ENCODE measurements at regions not wholly inside any gene's neighbourhood (a gene's known extent, or its start where the extent isn't known, plus 50 kb on each side); places are given as distances from the start of the nearest gene placed in this dataset.

GRCh38 chr7:134374291-134374690 lies 57.6 kb upstream of the SLC35B4 start:
- Mint-ChIP-seq H3K9me3 (no peaks in the 10 kb centered on the region), H3K4me3 (no peak overlapping the region), H3K27ac (no peak overlapping the region), H3K36me3 (ENCODE audit: low read depth) (no peaks in the 10 kb centered on the region), H3K4me1 (peaks cover under 1% of the 10 kb centered on the region), H3K27me3 (ENCODE audit: low read depth) (peaks cover 16% of the 10 kb centered on the region)
- no peak for TF ChIP-seq CTCF (IDR thresholded peaks at IDR 0.05; ENCODE audit: unreplicated experiment in 3 of 3)

DNA sequence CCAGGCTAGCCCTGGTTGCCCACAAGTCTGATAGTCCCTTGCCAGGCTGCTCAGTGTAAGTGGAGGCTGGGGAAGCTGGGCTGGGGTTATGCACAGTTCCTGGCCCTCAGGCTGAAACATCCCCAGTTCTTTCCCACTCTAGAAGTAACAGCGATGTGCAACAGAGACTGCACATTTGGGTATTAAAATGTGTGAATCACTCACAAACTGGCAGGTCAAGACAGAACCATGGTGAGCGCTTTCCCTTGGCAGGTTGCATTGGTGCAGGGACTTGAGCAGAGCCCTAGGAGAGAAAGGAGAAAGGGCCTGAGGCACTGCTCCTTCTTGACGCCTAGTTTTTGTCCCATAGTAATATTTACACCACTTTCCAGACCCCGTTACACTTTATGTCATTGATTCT lies 56.1 kb upstream of the SLC35B4 start:
- Mint-ChIP-seq H3K27ac (no peak overlapping the region), H3K27me3 (ENCODE audit: low read depth) (peaks cover 20% of the 10 kb centered on the region), H3K9me3 (no peaks in the 10 kb centered on the region), H3K4me1 (peaks cover 8% of the 10 kb centered on the region), H3K36me3 (ENCODE audit: low read depth) (no peaks in the 10 kb centered on the region), H3K4me3 (no peak overlapping the region)
- no peak for TF ChIP-seq CTCF (IDR thresholded peaks at IDR 0.05; ENCODE audit: unreplicated experiment in 3 of 3)

GRCh38 chr7:134371971-134372370 lies 55.2 kb upstream of the SLC35B4 start:
- peaks cover 8% of the 10 kb centered on the region for H3K4me1 Mint-ChIP-seq
- no peaks in the 10 kb centered on the region for H3K9me3 Mint-ChIP-seq
- peaks cover 19% of the 10 kb centered on the region for H3K27me3 Mint-ChIP-seq (ENCODE audit: low read depth)
- no peaks in the 10 kb centered on the region for H3K36me3 Mint-ChIP-seq (ENCODE audit: low read depth)
- H3K27ac Mint-ChIP-seq = no peak overlapping the region
- no peak for TF ChIP-seq CTCF (IDR thresholded peaks at IDR 0.05; ENCODE audit: unreplicated experiment in 3 of 3)
- no peak overlapping the region for H3K4me3 Mint-ChIP-seq

DNA sequence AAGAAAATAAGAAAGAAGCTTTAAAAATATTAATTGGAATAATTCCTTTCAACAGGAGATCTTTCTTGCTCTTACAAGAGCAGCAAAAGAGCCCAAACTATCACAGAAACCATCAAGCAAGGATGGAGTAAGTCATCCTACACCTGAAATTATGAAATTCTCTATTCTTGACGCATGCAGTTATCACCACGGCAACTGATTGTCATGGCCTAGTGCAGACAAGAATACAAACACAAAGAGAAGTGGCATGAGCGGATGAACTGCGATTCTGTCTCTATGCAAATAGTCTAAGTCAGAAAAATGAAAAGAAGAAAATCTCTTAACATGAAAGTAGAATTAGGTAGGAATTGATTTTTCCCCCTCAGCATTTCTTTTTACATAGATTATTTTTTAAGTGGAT lies 54.8 kb upstream of the SLC35B4 start:
- no peak for TF ChIP-seq CTCF (IDR thresholded peaks at IDR 0.05; ENCODE audit: unreplicated experiment in 3 of 3)
- H3K9me3 Mint-ChIP-seq = no peaks in the 10 kb centered on the region
- no peak overlapping the region for H3K4me3 Mint-ChIP-seq

DNA sequence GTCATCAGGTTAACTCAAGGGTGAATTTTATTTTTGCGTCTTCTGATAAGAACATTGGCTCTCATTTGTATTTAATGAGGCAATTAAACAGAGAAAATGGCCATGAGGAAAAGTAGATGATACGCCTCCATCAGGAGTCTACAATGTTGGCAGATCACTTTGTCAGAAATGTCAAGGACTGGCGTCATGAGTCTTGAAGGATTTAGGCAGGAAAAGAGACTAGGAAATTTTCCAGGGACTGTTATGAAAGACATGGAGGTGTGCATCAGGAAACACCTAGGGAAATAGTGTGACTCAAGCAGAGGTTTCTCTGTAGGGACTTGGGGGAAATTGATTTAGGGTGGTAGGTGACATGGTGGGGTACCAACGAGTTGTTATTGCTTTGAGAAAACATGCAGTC lies 53.4 kb upstream of the SLC35B4 start:
- Mint-ChIP-seq H3K4me3 (no peak overlapping the region), H3K27me3 (ENCODE audit: low read depth) (peaks cover 24% of the 10 kb centered on the region), H3K9me3 (no peaks in the 10 kb centered on the region), H3K36me3 (ENCODE audit: low read depth) (no peaks in the 10 kb centered on the region), H3K27ac (no peak overlapping the region), H3K4me1 (peaks cover 8% of the 10 kb centered on the region)
- no peak for TF ChIP-seq CTCF (IDR thresholded peaks at IDR 0.05; ENCODE audit: unreplicated experiment in 3 of 3)

More for the DNA sequence above, 54.8 kb upstream of the SLC35B4 start:
- Mint-ChIP-seq H3K27me3 (ENCODE audit: low read depth) (peaks cover 19% of the 10 kb centered on the region), H3K36me3 (ENCODE audit: low read depth) (no peaks in the 10 kb centered on the region), H3K4me1 (peaks cover 8% of the 10 kb centered on the region), H3K27ac (no peak overlapping the region)

- Mint-ChIP-seq H3K4me3 (no peak overlapping the region), H3K36me3 (ENCODE audit: low read depth) (no peaks in the 10 kb centered on the region), H3K9me3 (no peaks in the 10 kb centered on the region), H3K4me1 (peaks cover 8% of the 10 kb centered on the region), H3K27me3 (ENCODE audit: low read depth) (peaks cover 24% of the 10 kb centered on the region), H3K27ac (peak overlapping the region in 2 of 3 experiments; percentile 59 to 67)
- no peak for TF ChIP-seq CTCF (IDR thresholded peaks at IDR 0.05; ENCODE audit: unreplicated experiment in 3 of 3)
Measured at GRCh38 chr7:134368851-134369544, 52.3 kb upstream of the SLC35B4 start.

Measured in nephron (organoid).